HG02588 (cell line): ENCODE measurements at regions not wholly inside any gene's neighbourhood (a gene's known extent, or its start where the extent isn't known, plus 50 kb on each side); places are given as distances from the start of the nearest gene placed in this dataset.

Experiments
- ATAC-seq: cut with Tn5 transposase; IDR thresholded peaks from one replicate; pipeline ENCODE4 v1.9.1; 2021; ENCODE audit warnings: mild to moderate bottlenecking, moderate library complexity; ENCODE audit not compliant: unreplicated experiment

GRCh38 chr9:88233091-88233490 is 94.8 kb upstream of the SPATA31C2 start:
- ATAC-seq, result no peak

GRCh38 chr9:88230612-88231011 is 92.3 kb upstream of the SPATA31C2 start:
- ATAC-seq, result no peak

- ATAC-seq, result no peak
Observed at GRCh38 chr9:88229434-88229833, 91.2 kb upstream of the SPATA31C2 start.

GRCh38 chr9:88224938-88225337 is 86.7 kb upstream of the SPATA31C2 start:
- no peak for ATAC-seq

GRCh38 chr9:88221105-88221504 is 82.8 kb upstream of the SPATA31C2 start:
- ATAC-seq, result no peak

GRCh38 chr9:88220652-88221051 is 82.4 kb upstream of the SPATA31C2 start:
- ATAC-seq, result no peak

- no peak for ATAC-seq
Observed at GRCh38 chr9:88219601-88220000, 81.3 kb upstream of the SPATA31C2 start.

GRCh38 chr9:88218726-88219125 is 80.5 kb upstream of the SPATA31C2 start:
- ATAC-seq, result no peak

- no peak for ATAC-seq
Observed at GRCh38 chr9:88216126-88216995, 78.1 kb upstream of the SPATA31C2 start.

GRCh38 chr9:88215196-88216125 is 77.2 kb upstream of the SPATA31C2 start:
- no peak for ATAC-seq

GRCh38 chr9:88202321-88202720 is 64.0 kb upstream of the SPATA31C2 start:
- no peak for ATAC-seq

- no peak for ATAC-seq
Observed at GRCh38 chr9:88198341-88198807, 60.1 kb upstream of the SPATA31C2 start.

- ATAC-seq, result no peak
Observed at GRCh38 chr9:88197781-88198340, 59.6 kb upstream of the SPATA31C2 start.

GRCh38 chr9:88197016-88197415 is 58.7 kb upstream of the SPATA31C2 start:
- ATAC-seq, result no peak

GRCh38 chr9:88196142-88196790 is 58.0 kb upstream of the SPATA31C2 start:
- ATAC-seq, result no peak

GRCh38 chr9:88193766-88194165 is 55.5 kb upstream of the SPATA31C2 start:
- no peak for ATAC-seq

GRCh38 chr9:88191456-88191855 is 53.2 kb upstream of the SPATA31C2 start:
- no peak for ATAC-seq

GRCh38 chr9:88189371-88189770 is 51.1 kb upstream of the SPATA31C2 start:
- no peak for ATAC-seq
